ENCODE measurements at regions not wholly inside any gene's neighbourhood (a gene's known extent, or its start where the extent isn't known, plus 50 kb on each side); places are given as distances from the start of the nearest gene placed in this dataset.

GRCh38 chr13:61013796-61014195 lies 401.9 kb downstream of the PCDH20 start:
- TF ChIP-seq, protein P1, sequence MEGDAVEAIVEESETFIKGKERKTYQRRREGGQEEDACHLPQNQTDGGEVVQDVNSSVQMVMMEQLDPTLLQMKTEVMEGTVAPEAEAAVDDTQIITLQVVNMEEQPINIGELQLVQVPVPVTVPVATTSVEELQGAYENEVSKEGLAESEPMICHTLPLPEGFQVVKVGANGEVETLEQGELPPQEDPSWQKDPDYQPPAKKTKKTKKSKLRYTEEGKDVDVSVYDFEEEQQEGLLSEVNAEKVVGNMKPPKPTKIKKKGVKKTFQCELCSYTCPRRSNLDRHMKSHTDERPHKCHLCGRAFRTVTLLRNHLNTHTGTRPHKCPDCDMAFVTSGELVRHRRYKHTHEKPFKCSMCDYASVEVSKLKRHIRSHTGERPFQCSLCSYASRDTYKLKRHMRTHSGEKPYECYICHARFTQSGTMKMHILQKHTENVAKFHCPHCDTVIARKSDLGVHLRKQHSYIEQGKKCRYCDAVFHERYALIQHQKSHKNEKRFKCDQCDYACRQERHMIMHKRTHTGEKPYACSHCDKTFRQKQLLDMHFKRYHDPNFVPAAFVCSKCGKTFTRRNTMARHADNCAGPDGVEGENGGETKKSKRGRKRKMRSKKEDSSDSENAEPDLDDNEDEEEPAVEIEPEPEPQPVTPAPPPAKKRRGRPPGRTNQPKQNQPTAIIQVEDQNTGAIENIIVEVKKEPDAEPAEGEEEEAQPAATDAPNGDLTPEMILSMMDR (IDR thresholded peaks at IDR 0.05) = no peak
- no peak for TF ChIP-seq POLR2A (IDR thresholded peaks at IDR 0.05)
